Ecto neural progenitor cell (in vitro differentiated cells): ENCODE measurements at regions not wholly inside any gene's neighbourhood (a gene's known extent, or its start where the extent isn't known, plus 50 kb on each side); places are given as distances from the start of the nearest gene placed in this dataset.

Experiments used
- DNase-seq: peaks from one replicate; pipeline ENCODE4 v3.0.0-alpha.2; 2018; ENCODE audit warnings: low spot score

DNA sequence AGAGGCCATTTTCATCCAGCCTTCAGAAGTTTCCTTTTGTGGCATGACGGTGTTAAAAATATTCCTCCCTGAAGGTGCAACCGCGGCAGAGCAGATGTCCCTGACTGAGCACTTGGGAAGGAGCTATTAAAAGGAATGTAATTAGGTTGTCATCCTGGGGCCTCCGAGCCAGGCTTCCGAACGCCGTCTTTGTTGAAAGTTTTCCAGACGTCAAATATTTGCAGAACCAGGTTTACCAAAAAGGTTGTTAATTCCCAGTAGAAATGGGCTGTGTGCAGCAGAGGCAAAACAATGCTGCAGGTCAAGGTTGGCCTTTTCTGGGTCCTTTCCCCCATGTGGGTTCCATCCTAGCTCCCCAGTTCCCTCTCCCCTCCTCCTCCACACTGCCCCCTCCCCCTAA, 88.8 kb upstream of the CALM2 start:
- DNase-seq, result no peak

DNA sequence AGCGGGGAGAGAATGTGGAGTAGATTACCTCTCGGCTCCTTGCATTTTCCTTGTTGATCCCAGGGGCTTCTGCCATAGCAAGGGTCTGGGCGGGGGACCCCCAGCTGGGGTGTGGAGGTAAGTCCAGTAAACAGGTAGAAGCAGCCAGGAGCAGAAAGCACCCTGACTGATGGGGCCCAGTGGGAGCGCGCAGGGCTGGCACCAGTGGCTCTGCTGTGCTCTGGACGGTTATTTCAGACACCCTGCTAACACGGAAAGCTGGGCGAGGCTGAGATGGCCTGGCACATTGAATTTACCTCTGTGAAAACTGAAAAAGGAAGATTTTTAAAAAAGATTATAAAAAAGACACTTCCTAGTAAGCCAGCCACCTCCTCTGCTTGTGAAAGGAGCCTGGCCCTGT, 88.4 kb upstream of the CALM2 start:
- no peak for DNase-seq

DNA sequence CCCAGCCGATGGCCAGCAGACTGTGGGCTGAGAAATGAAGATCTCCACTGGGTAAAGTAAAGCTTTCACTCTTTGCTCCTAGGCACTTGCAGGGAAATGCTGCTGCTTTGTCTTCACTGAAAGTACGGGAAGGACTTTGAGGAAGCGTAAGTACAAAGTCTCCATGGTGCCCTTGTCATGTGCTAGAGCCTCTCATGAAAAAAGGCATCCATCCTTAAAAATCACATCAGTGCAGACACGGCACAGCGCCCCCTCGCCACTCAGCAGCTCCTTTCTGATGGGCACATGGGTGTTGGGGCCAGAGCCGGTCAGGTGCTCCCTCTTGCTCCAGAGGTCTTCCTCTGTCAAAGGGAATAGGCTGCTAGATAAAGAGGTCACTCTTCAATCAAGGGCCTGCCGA, 87.8 kb upstream of the CALM2 start:
- DNase-seq, result no peak

DNA sequence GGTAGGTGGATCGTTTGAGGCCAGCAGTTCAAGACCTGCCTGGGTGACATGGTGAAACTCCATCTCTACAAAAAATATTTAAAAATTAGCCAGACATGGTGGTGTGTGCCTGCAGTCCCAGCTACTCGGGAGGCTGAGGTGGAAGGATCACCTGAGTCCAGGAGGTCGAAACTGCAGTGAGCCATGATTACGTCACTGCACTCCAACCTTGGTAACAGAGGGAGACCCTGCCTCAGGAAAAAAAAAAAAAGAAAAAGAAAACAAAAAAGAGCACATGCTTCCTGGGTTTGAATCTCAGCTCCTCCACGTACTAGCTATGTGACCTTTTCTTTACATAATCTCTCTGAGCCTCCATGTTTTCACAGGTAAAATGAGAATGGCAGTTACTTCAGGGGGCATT, 86.3 kb upstream of the CALM2 start:
- no peak for DNase-seq

DNA sequence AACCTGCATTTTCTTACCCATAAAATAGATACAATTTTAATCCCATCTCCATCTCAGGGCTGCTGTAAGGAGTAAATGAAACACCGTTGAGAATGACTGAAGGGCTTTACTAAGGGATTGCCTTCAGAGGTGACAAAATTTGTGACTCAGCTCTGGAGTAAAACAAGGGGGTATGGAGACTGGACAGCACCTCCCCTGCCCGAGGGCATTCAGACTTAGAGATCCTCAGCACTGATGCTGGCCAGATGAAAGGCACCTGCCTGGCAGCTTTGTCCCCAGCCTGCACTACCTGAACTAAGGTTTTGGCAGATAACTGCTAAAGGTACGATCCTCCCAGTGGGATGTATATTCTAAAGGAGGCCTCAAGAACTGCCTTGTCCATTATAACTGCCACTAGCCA, 84.7 kb upstream of the CALM2 start:
- DNase-seq, result no peak

DNA sequence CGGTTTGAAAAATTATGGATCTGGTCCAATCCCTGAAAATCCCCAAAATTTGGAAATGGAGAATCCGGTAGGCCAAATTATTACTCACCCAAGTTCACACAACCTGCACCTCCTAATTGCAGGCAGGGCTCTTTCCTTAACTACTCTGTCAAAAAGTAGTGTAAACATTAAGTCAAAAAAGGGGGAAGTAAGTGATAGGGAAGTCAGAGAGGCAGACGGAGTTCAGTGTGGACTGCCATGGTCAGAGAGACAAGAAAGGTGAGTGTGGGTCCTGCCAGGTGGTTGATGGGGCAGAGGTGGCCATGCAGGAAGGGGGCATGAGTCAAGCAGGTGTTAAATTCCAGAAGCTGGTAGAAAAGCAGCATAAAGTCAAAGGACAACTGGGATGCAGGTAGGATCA, 83.5 kb upstream of the CALM2 start:
- DNase-seq, result no peak

DNA sequence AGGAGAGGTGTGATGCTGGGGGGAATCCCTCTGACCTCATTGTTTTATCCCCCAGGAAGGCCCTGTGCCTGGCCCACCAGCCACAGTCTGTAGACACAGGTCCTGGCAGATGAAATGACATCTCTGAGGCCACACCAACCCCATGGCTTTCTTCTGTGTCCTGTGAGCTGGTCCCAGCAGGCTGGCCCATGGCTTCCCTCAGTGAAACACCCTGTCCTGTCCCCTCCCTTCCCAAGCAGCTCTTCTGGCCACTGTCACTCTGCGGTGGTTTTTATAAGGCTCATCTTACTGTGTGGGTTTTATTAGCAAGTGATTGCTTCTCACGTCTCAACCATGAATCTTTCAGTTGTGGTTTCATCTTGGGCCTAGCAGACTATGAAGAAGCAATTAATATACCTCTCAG, 81.6 kb upstream of the CALM2 start:
- no peak for DNase-seq

DNA sequence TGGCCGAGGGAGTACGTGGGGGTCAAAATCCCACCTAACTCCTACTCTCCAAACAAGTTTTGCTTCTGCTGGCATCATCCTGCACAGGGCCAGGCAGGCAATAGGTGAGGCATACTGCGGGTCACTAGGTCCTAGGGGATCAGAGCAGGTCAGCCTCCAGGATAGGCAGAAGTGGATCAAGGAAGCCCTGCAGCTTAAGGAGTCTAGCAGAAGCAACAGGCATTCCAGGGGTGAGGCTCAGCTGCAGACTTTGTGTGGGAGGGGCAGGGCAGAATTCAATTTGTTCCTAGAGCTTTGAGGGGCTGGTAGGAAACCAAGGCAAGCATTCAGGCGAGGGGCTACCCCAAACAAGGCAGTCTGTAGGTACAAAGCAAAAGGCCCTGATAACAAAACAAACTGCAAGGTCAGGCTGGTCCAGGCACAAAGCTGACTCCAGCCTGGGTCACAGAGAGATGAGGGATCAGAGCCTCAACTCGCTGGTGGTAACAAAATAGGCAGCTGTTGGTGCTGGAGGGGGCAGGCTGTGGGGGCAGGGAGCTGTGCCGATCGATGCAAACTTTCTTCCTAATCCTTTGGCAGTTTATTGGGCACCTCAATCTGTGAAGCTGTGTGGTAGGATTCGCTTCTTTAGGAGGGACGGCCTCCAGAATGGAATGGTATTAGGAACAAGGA, 80.2 kb upstream of the CALM2 start:
- DNase-seq, result no peak

DNA sequence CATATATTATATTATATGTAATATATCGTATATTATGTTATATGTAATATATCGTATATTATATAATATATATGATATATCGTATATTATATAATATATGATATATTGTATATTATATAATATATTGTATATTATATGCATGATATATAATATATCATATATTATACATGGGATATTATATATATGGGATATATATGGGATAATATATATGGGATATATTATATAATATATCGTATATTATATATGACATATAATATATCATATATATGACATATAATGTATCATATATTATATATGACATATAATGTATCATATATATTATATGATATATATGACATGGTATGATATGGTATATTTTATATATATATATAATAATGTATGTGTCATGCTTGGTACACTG, 79.5 kb upstream of the CALM2 start:
- no peak for DNase-seq

DNA sequence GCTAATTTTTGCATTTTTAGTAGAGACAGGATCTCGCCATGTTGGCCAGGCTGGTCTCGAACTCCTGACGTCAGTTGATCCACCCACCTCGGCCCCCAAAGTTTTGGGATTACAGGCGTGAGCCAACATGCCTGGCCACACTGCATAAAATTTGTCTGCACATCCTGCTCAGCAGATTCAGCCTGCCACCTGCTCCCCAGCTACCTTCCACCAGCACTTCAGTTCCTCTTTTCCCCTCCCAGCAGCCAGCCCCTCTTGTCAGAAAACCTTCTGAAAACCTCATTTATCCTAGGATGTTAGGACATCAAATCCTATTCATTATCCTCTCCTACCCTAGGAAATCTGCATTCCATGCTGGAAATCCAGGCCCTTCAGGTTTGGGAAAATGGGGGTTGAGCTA, 78.2 kb upstream of the CALM2 start:
- no peak for DNase-seq

DNA sequence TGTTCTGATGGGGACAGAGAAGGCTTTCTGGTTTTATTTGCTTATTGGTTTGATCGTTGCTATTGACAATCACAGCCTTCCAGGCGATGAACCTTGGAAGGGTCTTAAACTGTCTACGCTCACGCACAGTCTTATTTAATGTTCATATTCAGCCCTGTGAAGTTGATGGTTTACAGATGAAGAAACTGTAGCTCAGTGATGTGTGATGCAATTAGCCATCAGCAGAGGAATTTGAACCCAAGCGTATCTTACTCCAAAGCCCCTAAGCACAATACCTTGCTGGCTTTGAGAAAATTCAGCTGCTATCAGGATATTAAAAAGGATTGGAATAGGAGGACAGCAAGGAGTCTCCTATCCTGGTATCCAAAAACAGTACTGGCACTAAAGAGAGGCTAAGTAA, 77.1 kb upstream of the CALM2 start:
- no peak for DNase-seq

DNA sequence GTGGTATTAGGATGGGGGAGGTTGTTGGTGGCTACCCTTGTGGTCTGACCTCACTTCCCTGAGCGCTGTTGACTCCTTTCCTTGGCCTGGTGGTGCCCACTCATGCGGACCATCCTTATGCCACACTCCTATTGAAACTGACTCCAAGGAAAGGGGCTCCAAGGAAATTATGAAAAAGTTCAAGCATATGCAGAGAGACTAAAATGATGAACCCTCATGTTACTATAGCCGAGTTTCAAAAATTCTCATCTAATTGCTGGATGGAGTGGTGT, 75.0 kb upstream of the CALM2 start:
- DNase-seq, result no peak

DNA sequence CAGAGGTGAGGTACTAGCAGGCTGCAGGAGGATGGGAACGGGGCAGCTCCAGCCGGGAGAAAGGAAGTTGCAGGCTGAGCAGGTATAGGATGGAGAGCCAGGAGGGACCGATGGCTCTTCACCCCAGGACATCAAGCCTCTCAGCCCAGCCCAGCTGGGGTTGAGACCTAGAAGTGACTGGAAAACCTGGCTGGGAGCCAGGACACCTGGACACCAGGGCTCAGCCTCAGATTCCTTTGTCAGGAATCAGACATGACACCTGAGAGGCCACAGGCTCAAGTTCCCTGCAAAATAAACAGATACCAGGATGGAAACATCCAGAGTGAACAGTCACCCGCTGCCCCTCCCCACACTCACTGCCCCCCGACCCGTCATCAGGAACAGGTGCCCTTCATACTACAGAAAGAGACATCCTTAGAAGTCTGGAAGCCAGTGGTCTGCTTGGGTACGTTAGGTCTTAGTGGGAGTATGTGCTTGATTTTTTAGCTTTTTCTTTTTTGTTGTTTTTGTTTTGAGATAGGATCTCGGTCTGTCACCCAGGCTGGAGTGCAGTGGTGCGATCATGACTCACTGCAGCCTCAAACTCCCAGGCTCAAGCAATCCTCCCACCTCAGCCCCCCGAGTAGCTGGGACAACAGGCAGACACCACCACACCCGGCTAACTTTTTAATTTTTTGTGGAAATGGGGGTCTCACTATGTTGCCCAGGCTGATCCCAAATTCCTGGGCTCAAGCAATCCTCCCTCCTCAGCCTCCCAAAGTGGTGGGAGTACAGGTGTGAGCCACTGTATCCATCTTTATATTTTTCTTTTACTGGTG, 74.5 kb upstream of the CALM2 start:
- DNase-seq, result no peak

DNA sequence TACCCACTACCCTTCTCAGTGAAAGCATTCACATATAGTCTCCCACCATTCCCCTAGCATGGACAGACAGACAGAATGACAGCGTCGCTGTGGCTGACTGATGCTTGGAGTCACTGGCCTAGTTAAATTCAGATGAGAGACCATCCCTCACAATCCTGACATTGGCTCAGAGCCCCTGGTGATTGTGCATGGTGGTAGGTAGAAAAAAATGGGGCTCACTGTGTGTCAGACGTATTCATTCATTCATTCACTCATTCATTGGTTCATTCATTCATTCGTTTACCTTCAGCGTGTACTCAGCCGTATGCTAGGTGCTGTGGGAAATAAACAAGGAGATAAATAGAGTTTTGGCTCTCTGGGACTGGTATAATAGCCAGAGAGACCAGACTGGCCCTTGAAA, 73.6 kb upstream of the CALM2 start:
- no peak for DNase-seq

DNA sequence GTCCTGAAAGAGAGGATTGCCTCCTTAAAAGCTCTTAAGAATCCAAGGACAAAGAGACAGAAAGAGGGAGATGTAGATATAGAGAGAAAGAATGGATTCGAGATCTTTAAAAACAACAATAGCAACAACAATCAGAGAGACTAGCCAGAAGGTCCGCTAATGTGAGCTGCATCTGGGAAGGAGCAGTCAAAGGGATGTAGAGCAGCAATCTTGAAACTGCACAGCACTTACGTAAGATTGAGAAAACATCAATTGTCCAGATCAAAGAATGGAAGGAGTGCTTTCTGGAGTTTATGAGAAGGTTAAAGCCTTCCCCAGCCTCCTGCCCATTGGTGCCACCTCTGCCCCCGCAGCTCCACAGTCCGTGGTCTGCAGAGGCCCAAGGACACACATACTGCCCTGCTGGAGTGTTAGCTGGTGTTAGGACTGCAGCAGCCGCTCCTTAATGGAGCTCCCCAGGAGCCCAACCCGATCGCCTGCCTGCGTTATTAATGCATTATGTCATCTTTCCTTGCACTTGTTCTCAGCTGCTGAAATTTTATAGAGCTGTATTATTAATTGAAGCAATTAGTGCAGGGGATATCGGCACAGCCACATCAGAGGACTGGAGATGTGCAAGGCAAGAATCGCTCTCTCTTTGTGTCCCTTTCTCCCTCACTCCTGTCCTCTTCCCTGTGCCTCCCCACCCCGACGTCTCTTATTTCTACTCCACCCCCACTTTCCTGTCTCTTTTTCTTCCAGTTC, 73.0 kb upstream of the CALM2 start:
- no peak for DNase-seq

DNA sequence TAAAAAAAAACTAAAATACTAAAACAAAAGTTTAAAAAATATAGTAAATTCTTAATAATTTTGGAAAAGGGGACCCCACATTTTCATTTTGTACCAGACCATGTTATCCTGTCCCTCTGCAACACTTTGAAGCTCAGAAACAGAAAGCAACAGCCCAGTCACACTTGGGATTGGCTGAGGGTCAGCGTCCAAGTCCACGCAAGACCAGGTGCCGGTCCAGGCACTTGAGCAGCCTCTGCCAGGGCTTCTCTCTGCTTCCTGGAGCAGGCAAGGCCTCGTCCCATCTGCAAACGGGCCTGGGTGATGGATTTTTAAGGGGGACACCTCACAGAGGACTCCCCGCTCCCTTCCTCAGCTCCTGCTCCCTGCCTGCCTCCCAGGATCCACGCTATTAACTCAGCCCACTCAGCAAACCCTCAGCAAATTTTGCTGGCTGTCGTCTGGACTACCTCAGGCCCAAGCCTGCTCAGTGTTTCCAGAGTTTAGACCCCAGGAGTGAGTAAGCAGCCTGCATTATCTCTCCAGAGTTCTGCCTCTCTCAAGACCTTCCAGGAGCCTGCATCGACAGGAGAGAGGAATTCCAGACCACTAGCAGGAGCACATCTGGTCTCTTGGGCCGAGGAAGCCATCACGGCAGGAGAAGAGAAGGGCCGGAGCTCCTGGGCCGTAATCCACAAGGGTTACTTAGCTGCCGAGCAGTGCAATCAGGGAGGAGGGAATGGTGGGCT, 67.4 kb upstream of the CALM2 start:
- DNase-seq, result no peak

DNA sequence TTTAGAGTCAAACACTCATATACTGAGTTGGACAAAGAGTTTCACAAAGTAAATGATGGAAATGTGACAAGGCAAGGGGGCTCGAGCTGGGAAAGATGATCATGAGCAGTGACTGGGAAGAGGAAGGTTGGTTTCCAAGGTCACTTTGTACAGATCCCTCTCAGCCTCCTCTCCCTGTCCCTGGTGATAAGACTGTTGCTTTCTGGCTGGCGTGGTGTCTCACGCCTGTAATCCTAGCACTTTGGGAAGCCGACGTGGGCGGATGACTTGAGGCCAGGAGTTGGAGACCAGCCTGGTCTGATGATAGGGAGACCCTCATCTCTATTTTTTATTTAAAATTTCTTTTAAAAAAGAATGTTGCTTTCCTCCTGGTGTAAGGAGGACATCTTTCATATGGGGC, 65.4 kb upstream of the CALM2 start:
- no peak for DNase-seq

DNA sequence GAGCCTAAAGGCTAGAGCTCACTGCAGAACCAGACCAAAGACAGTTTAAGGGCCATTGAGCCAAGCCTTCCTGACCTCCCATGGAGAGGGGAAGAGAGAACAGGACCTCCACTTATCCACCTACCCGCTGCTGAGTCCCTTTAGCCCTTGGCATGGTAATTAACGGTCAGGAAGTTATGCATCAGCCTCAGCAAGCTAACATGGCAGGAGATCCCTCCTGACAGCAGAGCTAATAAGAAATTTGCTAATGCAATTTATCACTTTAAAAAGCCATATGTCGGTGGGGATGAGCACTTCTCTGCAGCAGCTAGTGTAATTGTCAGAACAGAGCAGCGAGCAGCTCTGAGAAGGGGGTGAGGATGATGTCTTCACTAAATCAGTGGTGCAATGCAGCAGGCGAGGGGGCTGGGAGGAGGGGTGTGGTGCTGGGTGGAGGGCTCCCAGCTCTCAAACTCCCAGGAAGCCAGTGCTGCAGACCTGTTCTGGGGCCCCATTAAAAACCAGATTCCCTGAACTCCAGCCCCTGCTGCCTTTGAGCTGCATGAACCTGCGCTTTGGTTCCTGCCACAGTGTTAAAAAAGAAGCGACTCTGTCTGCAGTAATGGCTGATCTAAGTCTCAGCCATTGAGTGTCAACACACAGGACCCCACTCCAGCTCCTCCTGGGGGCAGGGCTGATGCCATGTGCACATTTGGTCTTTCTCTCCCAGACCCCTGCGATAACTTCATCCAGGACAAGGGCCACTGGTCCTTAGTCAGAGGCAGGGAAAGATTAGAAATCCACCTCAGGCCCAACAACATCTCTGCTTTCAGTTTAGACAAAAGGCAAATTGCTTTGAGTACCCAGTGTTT, 63.0 kb upstream of the CALM2 start:
- no peak for DNase-seq

DNA sequence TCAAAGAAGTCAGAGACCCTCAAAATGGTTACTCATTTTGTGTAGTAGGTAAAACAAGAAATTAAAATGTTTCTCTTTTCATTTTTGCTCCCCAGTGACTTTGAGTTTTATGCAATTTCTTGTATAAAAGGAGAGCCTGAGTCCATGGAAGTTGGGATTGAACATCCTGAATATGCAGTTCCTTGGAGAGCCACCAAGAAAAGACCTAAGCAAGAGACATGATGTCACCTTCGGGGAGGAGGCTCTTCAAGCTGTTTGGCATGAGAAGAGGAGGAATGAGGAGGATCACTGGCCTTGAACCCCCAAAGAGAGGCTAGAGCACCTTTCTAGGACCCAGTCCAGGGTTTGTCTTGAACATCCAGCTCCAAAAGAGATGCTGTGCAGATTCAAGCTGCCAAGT, 62.3 kb upstream of the CALM2 start:
- DNase-seq, result no peak

DNA sequence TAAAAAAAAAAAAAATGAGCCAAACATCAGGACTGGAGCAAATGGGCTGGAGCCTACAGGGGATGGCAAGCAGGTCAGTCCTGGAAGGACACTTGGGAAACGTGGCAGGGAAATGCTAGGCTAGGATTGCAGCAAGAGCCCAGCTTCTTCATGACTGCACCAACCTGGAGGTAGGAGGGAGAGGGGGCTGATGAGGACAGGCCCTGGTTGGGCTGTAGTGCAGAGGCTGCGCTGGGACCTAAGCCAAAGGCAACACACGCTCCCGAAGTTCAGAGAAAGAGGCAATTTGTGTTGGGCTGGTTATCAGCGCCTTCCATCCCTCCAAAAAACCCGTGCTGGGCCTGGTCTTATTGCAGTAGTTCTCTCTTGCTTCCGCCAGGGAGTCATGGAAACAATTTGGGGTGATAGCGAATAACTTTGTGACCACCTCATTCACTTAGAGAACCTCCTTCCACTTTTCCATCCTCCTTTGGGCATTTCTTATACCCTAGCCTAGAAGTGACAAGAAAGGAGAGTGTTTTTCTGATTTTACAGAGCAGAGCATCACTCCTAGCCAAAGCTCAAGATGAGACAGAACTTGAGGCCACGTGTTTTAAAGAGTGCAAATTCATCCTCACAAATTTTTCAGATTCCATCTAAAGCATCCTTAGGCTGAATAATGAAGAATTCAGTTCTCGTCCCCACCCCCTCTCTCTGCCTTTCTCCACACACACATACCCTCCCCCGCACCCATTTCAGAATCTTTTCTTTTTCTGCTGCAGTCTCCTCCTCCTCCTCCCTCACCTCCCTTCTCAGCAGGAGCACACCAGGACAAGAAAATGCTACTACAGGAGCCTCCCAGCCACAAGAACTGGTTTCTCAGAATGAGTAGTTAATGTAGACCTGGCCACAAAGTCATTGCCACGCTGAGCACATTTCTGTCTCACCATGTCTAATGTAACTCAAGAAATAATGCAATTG, 61.3 kb upstream of the CALM2 start:
- no peak for DNase-seq
